ENCODE measurements at regions not wholly inside any gene's neighbourhood (a gene's known extent, or its start where the extent isn't known, plus 50 kb on each side); places are given as distances from the start of the nearest gene placed in this dataset.

- no peak overlapping the region for H3K14ac ChIP-seq (ENCODE audit: low read length in 2 of 2)
- no peak overlapping the region for H3K9ac ChIP-seq (ENCODE audit: low read length)
- DNase-seq, result peak; percentile 1
- peaks cover 11% of the 10 kb centered on the region for H3K9me3 ChIP-seq (ENCODE audit: control insufficient read depth, low read length)
- no peaks in the 10 kb centered on the region for H3K79me1 ChIP-seq (replicated peaks; ENCODE audit: low read length, poor library complexity, severe bottlenecking)
- H3K4me1 ChIP-seq (ENCODE audit: control insufficient read depth, insufficient read depth, low read depth, low read length), result no peaks in the 10 kb centered on the region
- no peak overlapping the region for H2BK120ac ChIP-seq (ENCODE audit: low read depth, low read length)
- H3K27me3 ChIP-seq (ENCODE audit: control insufficient read depth in 1 of 2, insufficient read depth in 1 of 2, low read length in 2 of 2), result no peaks in the 10 kb centered on the region
- no peak overlapping the region for H4K91ac ChIP-seq (ENCODE audit: low read length)
- no peak overlapping the region for H2BK15ac ChIP-seq (ENCODE audit: low read depth, poor library complexity, severe bottlenecking)
- no peak overlapping the region for H2BK12ac ChIP-seq (ENCODE audit: low read length in 2 of 2)
- no peak overlapping the region for H3K4ac ChIP-seq (ENCODE audit: low read depth in 1 of 2, low read length in 2 of 2)
- H3K36me3 ChIP-seq (ENCODE audit: control insufficient read depth in 1 of 2, insufficient read depth in 2 of 2, low read depth in 1 of 2, low read length in 2 of 2), result no peaks in the 10 kb centered on the region
- no peak overlapping the region for H2AFZ ChIP-seq (ENCODE audit: low read depth, low read length)
- no peak overlapping the region for H2AK5ac ChIP-seq (ENCODE audit: low read length, severe bottlenecking)
- no peak overlapping the region for H3K27ac ChIP-seq (ENCODE audit: low read length, poor library complexity, severe bottlenecking)
- WGBS, result 62% methylated on average over 4 of the region's 4 CpGs
- no peak overlapping the region for H3K18ac ChIP-seq (ENCODE audit: low read depth in 1 of 2, low read length in 2 of 2)
- no peak overlapping the region for H2BK5ac ChIP-seq (ENCODE audit: low read depth, low read length, poor library complexity, severe bottlenecking)
- no peak overlapping the region for H3K23ac ChIP-seq (ENCODE audit: low read length in 2 of 2)
- H4K8ac ChIP-seq (ENCODE audit: low read length), result no peak overlapping the region
- no peak overlapping the region for H3K4me3 ChIP-seq (ENCODE audit: insufficient read depth in 1 of 2, low read depth in 1 of 2, low read length in 2 of 2)
- H3K4me2 ChIP-seq (ENCODE audit: low read length, poor library complexity, severe bottlenecking), result no peak overlapping the region
These were observed 413.0 kb downstream of the BMP2 start for GRCh38 chr20:7180256-7181045.

GRCh38 chr20:7189231-7189630 lies 421.7 kb downstream of the BMP2 start:
- DNase-seq, result no peak
- Histone ChIP-seq H3K9me3 (ENCODE audit: control insufficient read depth, low read length) (no peaks in the 10 kb centered on the region), H3K27ac (ENCODE audit: low read length, poor library complexity, severe bottlenecking) (no peak overlapping the region), H2BK12ac (ENCODE audit: low read length in 2 of 2) (no peak overlapping the region), H2BK5ac (ENCODE audit: low read depth, low read length, poor library complexity, severe bottlenecking) (no peak overlapping the region), H2AFZ (ENCODE audit: low read depth, low read length) (no peak overlapping the region), H3K27me3 (ENCODE audit: control insufficient read depth in 1 of 2, insufficient read depth in 1 of 2, low read length in 2 of 2) (no peaks in the 10 kb centered on the region), H3K36me3 (ENCODE audit: control insufficient read depth in 1 of 2, insufficient read depth in 2 of 2, low read depth in 1 of 2, low read length in 2 of 2) (no peaks in the 10 kb centered on the region), H3K4me2 (ENCODE audit: low read length, poor library complexity, severe bottlenecking) (no peak overlapping the region), H2AK5ac (ENCODE audit: low read length, severe bottlenecking) (no peak overlapping the region), H4K91ac (ENCODE audit: low read length) (no peak overlapping the region), H3K18ac (ENCODE audit: low read depth in 1 of 2, low read length in 2 of 2) (no peak overlapping the region), H3K4ac (ENCODE audit: low read depth in 1 of 2, low read length in 2 of 2) (no peak overlapping the region), H2BK120ac (ENCODE audit: low read depth, low read length) (no peak overlapping the region), H2BK15ac (ENCODE audit: low read depth, poor library complexity, severe bottlenecking) (no peak overlapping the region), H3K4me1 (ENCODE audit: control insufficient read depth, insufficient read depth, low read depth, low read length) (no peaks in the 10 kb centered on the region), H4K8ac (ENCODE audit: low read length) (no peak overlapping the region), H3K79me1 (replicated peaks; ENCODE audit: low read length, poor library complexity, severe bottlenecking) (no peaks in the 10 kb centered on the region), H3K9ac (ENCODE audit: low read length) (no peak overlapping the region), H3K4me3 (ENCODE audit: insufficient read depth in 1 of 2, low read depth in 1 of 2, low read length in 2 of 2) (no peak overlapping the region), H3K14ac (ENCODE audit: low read length in 2 of 2) (no peak overlapping the region), H3K23ac (ENCODE audit: low read length in 2 of 2) (no peak overlapping the region)
- 55% methylated on average over 2 of the region's 2 CpGs for WGBS

GRCh38 chr20:7193681-7194080 lies 426.2 kb downstream of the BMP2 start:
- no peak overlapping the region for H3K18ac ChIP-seq (ENCODE audit: low read depth in 1 of 2, low read length in 2 of 2)
- H2AFZ ChIP-seq (ENCODE audit: low read depth, low read length), result no peak overlapping the region
- H3K23ac ChIP-seq (ENCODE audit: low read length in 2 of 2), result no peak overlapping the region
- no peak overlapping the region for H2BK5ac ChIP-seq (ENCODE audit: low read depth, low read length, poor library complexity, severe bottlenecking)
- H2AK5ac ChIP-seq (ENCODE audit: low read length, severe bottlenecking), result no peak overlapping the region
- H3K27me3 ChIP-seq (ENCODE audit: control insufficient read depth in 1 of 2, insufficient read depth in 1 of 2, low read length in 2 of 2), result no peaks in the 10 kb centered on the region
- no peak overlapping the region for H4K91ac ChIP-seq (ENCODE audit: low read length)
- no peak overlapping the region for H3K9ac ChIP-seq (ENCODE audit: low read length)
- no peak overlapping the region for H3K27ac ChIP-seq (ENCODE audit: low read length, poor library complexity, severe bottlenecking)
- H2BK120ac ChIP-seq (ENCODE audit: low read depth, low read length), result no peak overlapping the region
- H3K4me3 ChIP-seq (ENCODE audit: insufficient read depth in 1 of 2, low read depth in 1 of 2, low read length in 2 of 2), result no peak overlapping the region
- H3K4me2 ChIP-seq (ENCODE audit: low read length, poor library complexity, severe bottlenecking), result no peak overlapping the region
- no peak overlapping the region for H2BK12ac ChIP-seq (ENCODE audit: low read length in 2 of 2)
- H4K8ac ChIP-seq (ENCODE audit: low read length), result no peak overlapping the region
- H3K79me1 ChIP-seq (replicated peaks; ENCODE audit: low read length, poor library complexity, severe bottlenecking), result no peaks in the 10 kb centered on the region
- WGBS, result 86% methylated on average over 2 of the region's 4 CpGs
- no peaks in the 10 kb centered on the region for H3K36me3 ChIP-seq (ENCODE audit: control insufficient read depth in 1 of 2, insufficient read depth in 2 of 2, low read depth in 1 of 2, low read length in 2 of 2)
- no peak for DNase-seq
- no peak overlapping the region for H2BK15ac ChIP-seq (ENCODE audit: low read depth, poor library complexity, severe bottlenecking)
- no peak overlapping the region for H3K14ac ChIP-seq (ENCODE audit: low read length in 2 of 2)
- no peaks in the 10 kb centered on the region for H3K9me3 ChIP-seq (ENCODE audit: control insufficient read depth, low read length)
- no peak overlapping the region for H3K4ac ChIP-seq (ENCODE audit: low read depth in 1 of 2, low read length in 2 of 2)
- peaks cover 2% of the 10 kb centered on the region for H3K4me1 ChIP-seq (ENCODE audit: control insufficient read depth, insufficient read depth, low read depth, low read length)

DNA sequence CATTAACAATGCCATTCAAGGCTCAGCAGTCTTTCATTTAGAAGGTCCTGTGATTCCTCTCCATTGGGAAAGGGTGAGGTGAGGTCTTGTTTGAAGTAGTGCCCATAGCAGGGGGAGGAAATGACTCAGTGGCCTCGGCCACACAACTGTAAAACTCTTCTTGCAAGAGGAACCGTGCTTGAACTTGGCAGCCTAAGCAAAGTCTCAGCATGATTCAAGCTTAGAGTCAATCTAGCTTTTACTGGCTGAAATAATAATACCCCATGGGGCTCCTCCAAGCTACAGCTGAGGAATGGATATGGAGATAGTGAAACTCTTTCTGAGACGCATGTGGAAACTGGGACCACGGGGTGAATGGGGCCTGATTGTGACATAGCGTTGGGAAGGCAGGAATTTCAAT lies 428.2 kb downstream of the BMP2 start:
- H3K4me2 ChIP-seq (ENCODE audit: low read length, poor library complexity, severe bottlenecking), result no peak overlapping the region
- WGBS, result 60% methylated on average over 4 of the region's 5 CpGs
- H3K36me3 ChIP-seq (ENCODE audit: control insufficient read depth in 1 of 2, insufficient read depth in 2 of 2, low read depth in 1 of 2, low read length in 2 of 2), result no peaks in the 10 kb centered on the region
- H4K8ac ChIP-seq (ENCODE audit: low read length), result no peak overlapping the region
- no peaks in the 10 kb centered on the region for H3K9me3 ChIP-seq (ENCODE audit: control insufficient read depth, low read length)
- no peak overlapping the region for H3K4ac ChIP-seq (ENCODE audit: low read depth in 1 of 2, low read length in 2 of 2)
- peak; percentile 8 for DNase-seq
- H3K27me3 ChIP-seq (ENCODE audit: control insufficient read depth in 1 of 2, insufficient read depth in 1 of 2, low read length in 2 of 2), result no peaks in the 10 kb centered on the region
- H2BK15ac ChIP-seq (ENCODE audit: low read depth, poor library complexity, severe bottlenecking), result no peak overlapping the region
- H2BK120ac ChIP-seq (ENCODE audit: low read depth, low read length), result no peak overlapping the region
- H3K9ac ChIP-seq (ENCODE audit: low read length), result no peak overlapping the region
- H3K79me1 ChIP-seq (replicated peaks; ENCODE audit: low read length, poor library complexity, severe bottlenecking), result no peaks in the 10 kb centered on the region
- H4K91ac ChIP-seq (ENCODE audit: low read length), result no peak overlapping the region
- H2BK12ac ChIP-seq (ENCODE audit: low read length in 2 of 2), result no peak overlapping the region
- no peak overlapping the region for H3K23ac ChIP-seq (ENCODE audit: low read length in 2 of 2)
- H2BK5ac ChIP-seq (ENCODE audit: low read depth, low read length, poor library complexity, severe bottlenecking), result no peak overlapping the region
- no peak overlapping the region for H3K14ac ChIP-seq (ENCODE audit: low read length in 2 of 2)
- H2AFZ ChIP-seq (ENCODE audit: low read depth, low read length), result no peak overlapping the region
- peaks cover 2% of the 10 kb centered on the region for H3K4me1 ChIP-seq (ENCODE audit: control insufficient read depth, insufficient read depth, low read depth, low read length)
- H3K27ac ChIP-seq (ENCODE audit: low read length, poor library complexity, severe bottlenecking), result no peak overlapping the region
- no peak overlapping the region for H2AK5ac ChIP-seq (ENCODE audit: low read length, severe bottlenecking)
- no peak overlapping the region for H3K18ac ChIP-seq (ENCODE audit: low read depth in 1 of 2, low read length in 2 of 2)
- H3K4me3 ChIP-seq (ENCODE audit: insufficient read depth in 1 of 2, low read depth in 1 of 2, low read length in 2 of 2), result no peak overlapping the region
